Loucy (cell line): ENCODE measurements at regions not wholly inside any gene's neighbourhood (a gene's known extent, or its start where the extent isn't known, plus 50 kb on each side); places are given as distances from the start of the nearest gene placed in this dataset.

Experiments used
- H2AFZ ChIP-seq: fragments of 200-600 bp; sonication (generic); 2 replicates; pipeline ENCODE4 v1.6.0; 2016; ENCODE audit warnings: antibody characterized with exemption, mild to moderate bottlenecking, low read length, moderate library complexity
- H3F3A ChIP-seq: fragments of 200-600 bp; 2 replicates; pipeline ENCODE4 v1.6.0; 2016; ENCODE audit warnings: antibody characterized with exemption, low read depth, mild to moderate bottlenecking
- H3K27me3 ChIP-seq: fragments of 200-600 bp; sonication (generic); 2 replicates; pipeline ENCODE4 v1.6.1; 2014; ENCODE audit warnings: low read length, mild to moderate bottlenecking; ENCODE audit not compliant: insufficient read depth, poor library complexity, severe bottlenecking
- H3K36me3 ChIP-seq: fragments of 200-600 bp; sonication (generic); 2 replicates; pipeline ENCODE4 v1.6.1; 2016; ENCODE audit warnings: low read length; ENCODE audit not compliant: insufficient read depth
- H3K4me1 ChIP-seq: fragments of 200-600 bp; sonication (generic); 2 replicates; pipeline ENCODE4 v1.5.1; 2014; ENCODE audit warnings: low read length, mild to moderate bottlenecking; ENCODE audit not compliant: insufficient read depth, poor library complexity, severe bottlenecking
- H3K4me2 ChIP-seq: fragments of 200-600 bp; sonication (generic); 2 replicates; pipeline ENCODE4 v1.6.0; 2014; ENCODE audit warnings: antibody characterized with exemption, low read length, low read depth, mild to moderate bottlenecking; ENCODE audit not compliant: poor library complexity, severe bottlenecking
- H3K4me3 ChIP-seq: fragments of 200-600 bp; sonication (generic); 2 replicates; pipeline ENCODE4 v1.5.1; 2014; ENCODE audit warnings: low read length, mild to moderate bottlenecking, mixed read lengths; ENCODE audit not compliant: poor library complexity, severe bottlenecking
- H3K79me2 ChIP-seq: fragments of 200-600 bp; sonication (generic); 2 replicates; pipeline ENCODE4 v1.6.1; 2014; ENCODE audit warnings: low read length; ENCODE audit not compliant: insufficient read depth
- H3K9ac ChIP-seq: fragments of 200-600 bp; sonication (generic); 2 replicates; pipeline ENCODE4 v1.6.0; 2014; ENCODE audit warnings: mild to moderate bottlenecking, low read depth, low read length, moderate library complexity; ENCODE audit not compliant: poor library complexity, severe bottlenecking
- H3K9me2 ChIP-seq: fragments of 200-600 bp; sonication (generic); replicated peaks from 2 replicates; pipeline ENCODE4 v1.6.1; 2016; ENCODE audit warnings: low read depth, low read length, mixed read lengths
- H3K9me3 ChIP-seq: fragments of 200-600 bp; sonication (generic); 2 replicates; pipeline ENCODE4 v1.6.1; 2014; ENCODE audit warnings: mild to moderate bottlenecking, antibody characterized with exemption, low read length, low read depth; ENCODE audit not compliant: insufficient read depth
- H4K20me1 ChIP-seq: fragments of 200-600 bp; sonication (generic); 2 replicates; pipeline ENCODE4 v1.6.0; 2014; ENCODE audit warnings: antibody characterized with exemption, low read length, mild to moderate bottlenecking; ENCODE audit not compliant: insufficient read depth, poor library complexity, severe bottlenecking
- CTCF ChIP-seq: fragments of 200-600 bp; sonication (generic); conservative IDR thresholded peaks from 2 replicates; pipeline ENCODE4 v1.5.1; 2014; ENCODE audit warnings: mild to moderate bottlenecking, antibody characterized with exemption, low read length
- EZH2phosphoT487 ChIP-seq: fragments of 200-600 bp; IDR thresholded peaks from 2 replicates; pipeline ENCODE4 v1.6.1; 2018; ENCODE audit warnings: antibody characterized with exemption, mild to moderate bottlenecking, moderate library complexity, borderline replicate concordance

- Histone ChIP-seq H2AFZ (no peak overlapping the region), H3K4me1 (no peaks in the 10 kb centered on the region), H3K79me2 (no peaks in the 10 kb centered on the region), H3F3A (no peaks in the 10 kb centered on the region), H3K4me2 (no peak overlapping the region), H3K9me3 (no peaks in the 10 kb centered on the region), H3K9me2 (no peaks in the 10 kb centered on the region), H3K9ac (no peak overlapping the region), H3K27me3 (no peaks in the 10 kb centered on the region), H4K20me1 (no peaks in the 10 kb centered on the region), H3K4me3 (no peak overlapping the region), H3K36me3 (no peaks in the 10 kb centered on the region)
- TF ChIP-seq EZH2phosphoT487 (no peak), CTCF (no peak)
Measured at GRCh38 chr16:59586331-59586730, 852.2 kb upstream of the GOT2 start.

GRCh38 chr16:59574296-59574695, 840.2 kb upstream of the GOT2 start:
- no peak overlapping the region for H3K4me2 ChIP-seq

GRCh38 chr16:59573528-59574271, 839.6 kb upstream of the GOT2 start:
- H3K4me3 ChIP-seq: no peak overlapping the region
- H3K4me2 ChIP-seq: no peak overlapping the region
- H2AFZ ChIP-seq: no peak overlapping the region
- TF ChIP-seq EZH2phosphoT487: no peak
- TF ChIP-seq CTCF: no peak
- no peaks in the 10 kb centered on the region for H3K9me2 ChIP-seq
- no peaks in the 10 kb centered on the region for H3K36me3 ChIP-seq
- H3K27me3 ChIP-seq: no peaks in the 10 kb centered on the region
- H3K4me1 ChIP-seq: no peaks in the 10 kb centered on the region
- H3K9ac ChIP-seq: no peak overlapping the region
- H3F3A ChIP-seq: no peaks in the 10 kb centered on the region
- no peaks in the 10 kb centered on the region for H3K79me2 ChIP-seq
- no peaks in the 10 kb centered on the region for H3K9me3 ChIP-seq
- H4K20me1 ChIP-seq: no peaks in the 10 kb centered on the region

More at GRCh38 chr16:59574296-59574695, 840.2 kb upstream of the GOT2 start:
- H3K9me3 ChIP-seq: no peaks in the 10 kb centered on the region
- H3K4me3 ChIP-seq: no peak overlapping the region
- H3K9me2 ChIP-seq: no peaks in the 10 kb centered on the region
- TF ChIP-seq EZH2phosphoT487 (no peak), CTCF (no peak)
- no peaks in the 10 kb centered on the region for H3K27me3 ChIP-seq
- H4K20me1 ChIP-seq: no peaks in the 10 kb centered on the region
- no peaks in the 10 kb centered on the region for H3K36me3 ChIP-seq
- H3K4me1 ChIP-seq: no peaks in the 10 kb centered on the region
- H3K79me2 ChIP-seq: no peaks in the 10 kb centered on the region
- no peak overlapping the region for H3K9ac ChIP-seq
- H3F3A ChIP-seq: no peaks in the 10 kb centered on the region
- no peak overlapping the region for H2AFZ ChIP-seq
